ENCODE measurements at regions not wholly inside any gene's neighbourhood (a gene's known extent, or its start where the extent isn't known, plus 50 kb on each side); places are given as distances from the start of the nearest gene placed in this dataset.

DNA sequence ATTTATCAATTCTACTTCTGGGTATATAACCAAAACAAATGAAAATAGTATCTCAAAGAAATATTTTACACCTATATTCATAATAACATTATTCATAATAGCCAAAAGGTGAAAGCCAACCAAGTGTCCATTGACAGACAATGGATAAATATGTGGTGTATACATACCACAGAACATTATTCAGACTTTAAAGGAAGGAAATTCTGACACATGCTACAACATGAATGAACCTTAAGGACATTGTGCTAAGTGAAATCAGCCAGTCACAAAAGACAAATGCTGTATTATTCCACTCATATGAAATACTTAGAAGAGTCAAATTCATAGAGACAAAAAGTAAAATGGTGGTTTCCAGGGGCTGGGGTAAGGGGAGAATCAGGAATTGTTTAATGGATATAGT lies 370.5 kb upstream of the CHAC2 start:
- Histone ChIP-seq H3K36me3 (ENCODE audit: control insufficient read depth, insufficient read depth, low read length) (no peaks in the 10 kb centered on the region), H3K27me3 (ENCODE audit: control insufficient read depth, insufficient read depth, low read length) (no peaks in the 10 kb centered on the region), H2AFZ (no peak overlapping the region), H3K4me1 (no peaks in the 10 kb centered on the region), H3K79me2 (no peaks in the 10 kb centered on the region), H3K9me3 (ENCODE audit: control insufficient read depth, low read length) (no peaks in the 10 kb centered on the region), H3K9ac (no peak overlapping the region), H3K4me2 (ENCODE audit: low read length) (no peak overlapping the region), H3K4me3 (ENCODE audit: low read depth, low read length) (no peak overlapping the region), H3K27ac (no peak overlapping the region)
- no peak for TF ChIP-seq CTCF (IDR thresholded peaks at IDR 0.05)

- H3K27ac ChIP-seq, result no peak overlapping the region
- TF ChIP-seq CTCF (IDR thresholded peaks at IDR 0.05), result no peak
- no peaks in the 10 kb centered on the region for H3K27me3 ChIP-seq (ENCODE audit: control insufficient read depth, insufficient read depth, low read length)
- H3K9ac ChIP-seq, result no peak overlapping the region
- H3K4me2 ChIP-seq (ENCODE audit: low read length), result no peak overlapping the region
- H3K36me3 ChIP-seq (ENCODE audit: control insufficient read depth, insufficient read depth, low read length), result no peaks in the 10 kb centered on the region
- H2AFZ ChIP-seq, result no peak overlapping the region
- no peaks in the 10 kb centered on the region for H3K9me3 ChIP-seq (ENCODE audit: control insufficient read depth, low read length)
- H3K4me3 ChIP-seq (ENCODE audit: low read depth, low read length), result no peak overlapping the region
- H3K79me2 ChIP-seq, result no peaks in the 10 kb centered on the region
- H3K4me1 ChIP-seq, result no peaks in the 10 kb centered on the region
These were observed 386.3 kb upstream of the CHAC2 start for GRCh38 chr2:53381271-53381670.

DNA sequence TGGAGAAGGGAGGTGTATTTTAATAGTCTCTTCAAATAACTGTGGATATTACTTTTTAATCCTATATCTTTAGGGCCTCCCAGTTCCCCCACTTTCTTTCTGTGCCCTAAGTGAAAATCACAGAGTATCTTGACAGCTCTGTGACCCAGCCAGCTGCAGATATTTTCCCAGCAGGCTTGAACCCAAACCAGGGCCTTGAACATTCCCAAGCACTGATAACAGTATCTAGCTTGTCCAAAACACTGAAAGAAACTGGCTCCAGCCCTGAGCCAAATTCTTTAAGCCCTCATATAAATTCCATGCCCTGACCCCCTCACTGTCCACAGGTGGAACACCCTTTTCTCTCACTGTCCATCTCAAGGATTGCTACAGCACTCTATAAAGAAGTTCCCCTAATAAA lies 388.1 kb upstream of the CHAC2 start:
- no peak overlapping the region for H3K4me3 ChIP-seq (ENCODE audit: low read depth, low read length)
- no peak overlapping the region for H3K27ac ChIP-seq
- no peak for TF ChIP-seq CTCF (IDR thresholded peaks at IDR 0.05)
- H3K27me3 ChIP-seq (ENCODE audit: control insufficient read depth, insufficient read depth, low read length), result no peaks in the 10 kb centered on the region
- no peak overlapping the region for H2AFZ ChIP-seq
- H3K4me2 ChIP-seq (ENCODE audit: low read length), result no peak overlapping the region
- H3K9me3 ChIP-seq (ENCODE audit: control insufficient read depth, low read length), result no peaks in the 10 kb centered on the region
- H3K4me1 ChIP-seq, result no peaks in the 10 kb centered on the region
- H3K79me2 ChIP-seq, result no peaks in the 10 kb centered on the region
- H3K9ac ChIP-seq, result no peak overlapping the region
- no peaks in the 10 kb centered on the region for H3K36me3 ChIP-seq (ENCODE audit: control insufficient read depth, insufficient read depth, low read length)

DNA sequence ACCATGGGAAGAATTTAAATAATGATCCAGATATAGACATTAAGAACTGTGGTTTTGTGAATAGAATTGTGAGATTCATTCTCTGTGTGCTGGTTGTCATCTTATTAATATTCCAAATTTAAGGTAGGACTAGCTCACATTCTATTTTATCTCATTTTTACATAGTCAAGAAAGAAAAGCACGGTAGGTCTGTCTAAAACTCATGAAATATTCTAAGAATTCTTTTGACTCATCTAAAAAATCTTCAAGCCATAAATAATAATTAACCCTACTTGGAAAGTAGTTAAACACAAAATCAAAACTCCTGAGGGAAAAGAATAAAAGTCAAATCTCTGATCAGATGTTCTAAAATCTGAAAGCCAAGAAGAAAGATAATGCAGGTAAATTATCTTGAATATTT lies 388.8 kb upstream of the CHAC2 start:
- Histone ChIP-seq H3K27me3 (ENCODE audit: control insufficient read depth, insufficient read depth, low read length) (peaks cover 2% of the 10 kb centered on the region), H3K79me2 (no peaks in the 10 kb centered on the region), H3K9me3 (ENCODE audit: control insufficient read depth, low read length) (no peaks in the 10 kb centered on the region), H3K27ac (no peak overlapping the region), H3K4me2 (ENCODE audit: low read length) (no peak overlapping the region), H3K4me3 (ENCODE audit: low read depth, low read length) (no peak overlapping the region), H3K4me1 (no peaks in the 10 kb centered on the region), H3K9ac (no peak overlapping the region), H2AFZ (no peak overlapping the region), H3K36me3 (ENCODE audit: control insufficient read depth, insufficient read depth, low read length) (no peaks in the 10 kb centered on the region)
- TF ChIP-seq CTCF (IDR thresholded peaks at IDR 0.05), result no peak

GRCh38 chr2:53373126-53373525 lies 394.5 kb upstream of the CHAC2 start:
- Histone ChIP-seq H3K4me1 (no peaks in the 10 kb centered on the region), H3K9me3 (ENCODE audit: control insufficient read depth, low read length) (no peaks in the 10 kb centered on the region), H3K4me2 (ENCODE audit: low read length) (no peak overlapping the region), H3K9ac (no peak overlapping the region), H3K4me3 (ENCODE audit: low read depth, low read length) (no peak overlapping the region), H2AFZ (no peak overlapping the region), H3K27me3 (ENCODE audit: control insufficient read depth, insufficient read depth, low read length) (peaks cover 3% of the 10 kb centered on the region), H3K79me2 (no peaks in the 10 kb centered on the region), H3K36me3 (ENCODE audit: control insufficient read depth, insufficient read depth, low read length) (no peaks in the 10 kb centered on the region), H3K27ac (no peak overlapping the region)
- TF ChIP-seq CTCF (IDR thresholded peaks at IDR 0.05), result no peak

Measured in parathyroid adenoma (tissue), 2 donors.